ENCODE measurements at regions not wholly inside any gene's neighbourhood (a gene's known extent, or its start where the extent isn't known, plus 50 kb on each side); places are given as distances from the start of the nearest gene placed in this dataset.
"Not testable (repeated sequence)": the region's sequence is repeated elsewhere in the genome, so short reads cannot be mapped to it uniquely, and the experiment has no call there.

DNA sequence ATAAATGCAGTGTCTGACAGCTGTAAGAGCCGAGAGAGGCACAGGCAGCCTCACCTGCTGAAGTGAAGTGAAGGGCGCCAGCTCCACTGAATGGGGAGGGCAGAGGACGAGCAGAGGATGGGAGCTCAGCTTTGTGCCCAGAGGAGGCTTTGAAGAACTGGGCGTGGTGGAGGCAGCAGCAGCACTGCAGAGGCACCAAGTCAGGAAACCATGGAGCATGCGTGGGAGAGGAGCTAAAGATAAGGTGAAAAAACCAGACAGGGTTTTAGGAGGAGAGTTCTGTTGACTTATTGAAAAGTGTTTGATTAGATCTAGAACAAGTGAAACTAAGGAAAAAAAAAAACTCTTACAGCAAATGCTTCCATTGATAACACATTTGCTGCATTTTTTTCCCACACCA lies 216.4 kb downstream of the CXCL12 start:
- DNase-seq: no peak

DNA sequence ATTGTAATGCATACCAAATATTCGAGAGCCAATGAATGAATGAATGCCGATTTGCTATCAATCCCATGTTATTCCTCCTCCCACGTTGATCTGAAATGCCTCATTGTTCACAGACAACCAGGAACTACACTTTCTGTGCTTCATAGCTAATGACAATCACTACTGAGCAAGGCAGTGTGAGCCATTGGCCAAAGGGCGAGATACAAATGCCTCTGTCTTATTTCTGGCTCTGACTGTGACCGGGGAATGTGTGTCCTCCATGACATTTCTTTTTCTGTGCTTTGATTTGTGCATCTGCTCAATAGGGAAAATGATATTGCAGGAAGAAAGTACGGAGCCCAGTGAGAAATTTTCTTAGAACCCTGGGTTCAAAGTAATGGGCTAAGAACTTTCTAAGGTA lies 217.1 kb downstream of the CXCL12 start:
- DNase-seq: no peak

DNA sequence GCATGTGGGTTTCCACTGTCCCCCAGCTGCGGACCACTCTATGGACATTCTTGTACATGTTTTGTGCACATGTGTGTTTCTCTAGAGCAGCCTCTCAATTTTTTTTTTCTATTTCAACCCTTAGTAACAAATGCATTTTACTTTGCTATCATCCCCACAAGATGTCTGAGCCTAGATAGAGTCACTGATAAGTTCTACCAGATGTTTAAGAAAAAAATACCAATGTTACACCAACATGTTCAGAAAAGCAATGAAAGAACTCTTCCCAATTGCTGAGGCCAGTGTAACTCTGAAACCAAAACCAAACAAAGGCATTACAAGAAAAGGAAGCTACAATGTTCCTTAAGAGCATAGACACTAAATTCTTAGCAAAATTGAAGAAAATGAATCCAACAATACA lies 218.5 kb downstream of the CXCL12 start:
- DNase-seq: no peak

DNA sequence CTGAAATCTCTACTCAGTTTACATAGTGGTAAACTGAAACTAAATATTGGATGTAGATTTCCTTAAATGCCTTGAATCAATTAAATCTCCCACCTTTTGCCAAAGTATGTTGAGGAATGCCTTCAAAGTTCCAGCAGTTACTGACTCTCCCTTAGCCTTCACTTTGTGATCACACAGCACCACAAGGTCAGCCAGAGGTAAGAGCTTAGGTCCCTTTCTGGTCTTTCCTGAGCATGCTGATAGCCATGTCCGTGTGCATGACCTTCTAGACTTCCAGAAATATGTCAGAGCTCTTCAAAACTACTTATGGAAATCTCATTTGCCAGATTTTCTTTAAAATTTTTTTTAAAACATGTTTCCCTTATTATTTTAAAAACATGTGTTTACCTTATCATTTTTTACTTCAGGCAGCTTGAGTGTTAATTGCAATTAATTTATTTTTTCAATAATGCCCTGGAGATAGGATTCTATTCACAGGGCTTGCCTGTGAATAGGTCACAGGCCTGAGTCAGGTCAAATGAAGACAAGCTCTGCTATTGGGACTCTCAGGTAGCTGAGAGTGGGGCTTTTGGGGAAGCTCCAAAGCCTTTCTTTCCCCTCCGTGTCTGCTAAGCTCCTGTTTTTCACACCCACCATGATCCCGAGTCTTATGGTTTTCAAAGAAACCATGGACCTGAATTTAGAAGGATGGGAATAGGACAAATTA lies 220.5 kb downstream of the CXCL12 start:
- DNase-seq: no peak

DNA sequence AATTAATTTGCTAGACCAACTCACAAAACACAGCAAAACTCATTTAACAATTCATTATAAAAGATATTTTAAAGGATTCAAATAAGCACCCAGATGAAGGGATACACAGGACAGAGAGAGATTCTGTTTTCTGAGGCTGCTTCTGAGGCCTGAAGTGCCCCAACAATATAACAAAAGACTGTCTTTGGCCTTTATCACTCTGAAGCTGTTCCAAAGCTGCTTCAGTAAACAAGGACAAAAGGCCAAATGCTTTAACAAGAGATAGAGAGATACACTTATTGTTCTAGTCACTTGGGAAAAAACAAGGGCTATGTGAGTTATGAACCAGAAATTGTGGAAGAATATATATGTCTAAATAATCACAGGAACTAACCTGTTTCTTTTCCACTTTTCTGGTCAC lies 223.7 kb downstream of the CXCL12 start:
- no peak for DNase-seq

DNA sequence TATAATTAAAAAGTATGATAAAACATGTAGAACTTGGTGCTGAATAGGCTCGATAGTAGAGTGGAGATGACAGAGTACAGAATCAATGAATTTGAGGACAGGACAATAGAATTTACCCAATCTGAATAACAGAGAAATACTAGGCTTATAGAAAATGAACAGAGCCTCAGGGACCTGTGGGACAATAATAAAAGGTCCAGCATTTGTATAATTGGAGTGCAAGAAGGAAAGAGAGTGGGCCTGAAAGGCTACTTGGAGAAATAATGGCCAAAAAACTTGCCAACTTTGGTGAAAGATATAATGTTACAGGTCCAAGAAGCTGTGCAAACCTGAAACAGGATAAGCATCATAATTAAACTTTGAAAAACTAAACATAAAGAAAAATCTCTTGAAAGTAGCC lies 227.3 kb downstream of the CXCL12 start:
- DNase-seq: no peak

DNA sequence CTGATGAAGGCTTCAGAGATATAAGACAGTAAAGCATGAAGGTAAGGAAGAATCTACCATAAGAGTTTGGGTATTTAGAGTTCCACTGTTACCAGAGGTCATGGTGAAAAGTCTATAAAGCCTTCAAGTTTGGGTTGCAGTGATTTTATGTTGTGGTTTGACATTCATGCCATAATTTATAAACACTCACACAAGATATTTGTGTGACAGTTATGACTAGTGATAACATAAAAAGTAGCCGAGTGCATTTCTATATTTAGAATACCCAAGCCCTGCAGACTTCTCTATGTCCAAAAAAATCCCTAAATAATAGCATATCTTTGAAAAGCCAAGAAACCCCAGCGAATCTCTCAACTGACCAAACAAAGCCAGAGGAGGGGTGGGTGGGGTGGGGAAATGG lies 229.9 kb downstream of the CXCL12 start:
- no peak for DNase-seq

DNA sequence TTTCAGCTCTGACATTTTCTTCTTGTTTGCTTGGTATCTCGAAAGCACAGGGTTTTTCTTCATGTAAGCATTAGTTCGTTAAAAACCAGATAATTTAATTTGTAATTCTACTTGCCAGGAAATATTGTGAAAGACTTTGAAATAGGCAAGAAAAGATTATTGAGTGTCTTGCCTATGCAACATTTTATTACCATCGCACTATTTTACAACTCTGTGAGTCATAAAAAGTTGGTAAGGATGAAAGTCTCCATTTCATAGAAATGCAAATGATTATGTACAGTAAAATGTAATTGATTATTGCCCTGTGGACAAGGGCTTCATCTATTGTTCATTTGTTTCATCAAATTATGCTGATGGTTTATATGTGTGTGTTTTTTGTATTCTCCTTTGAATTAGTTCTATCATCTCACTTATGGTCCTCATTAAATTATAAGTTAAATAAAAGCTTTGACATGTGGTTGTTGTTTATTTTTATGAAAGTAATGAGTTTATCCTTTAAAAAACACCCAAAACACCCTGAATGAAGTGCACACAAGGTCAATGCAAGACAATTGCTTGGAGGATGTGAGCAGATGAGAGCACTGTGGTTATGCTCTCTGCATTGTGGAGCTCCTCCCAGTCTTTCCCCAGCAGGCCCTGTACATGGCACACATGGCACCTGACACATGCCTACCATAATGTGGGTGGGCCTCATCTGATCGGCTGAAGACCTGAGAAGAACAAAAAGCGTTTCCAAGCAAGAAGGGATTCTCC lies 230.8 kb downstream of the CXCL12 start:
- no peak for DNase-seq

DNA sequence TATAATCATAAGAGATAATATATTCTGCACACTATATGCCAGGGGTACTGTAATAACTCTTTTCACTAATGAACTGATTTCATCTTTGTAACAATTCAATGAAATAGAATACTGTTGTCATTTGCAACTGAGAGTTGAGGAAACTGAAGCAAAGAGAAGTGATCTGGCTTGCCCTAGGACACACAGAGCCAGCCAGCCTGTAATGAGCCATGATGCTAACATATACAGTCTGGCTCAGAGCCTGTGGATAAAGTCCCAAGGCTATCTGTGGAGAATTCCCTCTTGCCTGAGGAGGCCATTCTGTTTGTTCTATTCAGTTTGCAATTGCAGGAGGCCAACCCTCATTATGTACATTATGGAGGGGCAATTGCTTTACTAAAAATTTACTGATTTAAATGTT lies 241.3 kb downstream of the CXCL12 start:
- DNase-seq: no peak

DNA sequence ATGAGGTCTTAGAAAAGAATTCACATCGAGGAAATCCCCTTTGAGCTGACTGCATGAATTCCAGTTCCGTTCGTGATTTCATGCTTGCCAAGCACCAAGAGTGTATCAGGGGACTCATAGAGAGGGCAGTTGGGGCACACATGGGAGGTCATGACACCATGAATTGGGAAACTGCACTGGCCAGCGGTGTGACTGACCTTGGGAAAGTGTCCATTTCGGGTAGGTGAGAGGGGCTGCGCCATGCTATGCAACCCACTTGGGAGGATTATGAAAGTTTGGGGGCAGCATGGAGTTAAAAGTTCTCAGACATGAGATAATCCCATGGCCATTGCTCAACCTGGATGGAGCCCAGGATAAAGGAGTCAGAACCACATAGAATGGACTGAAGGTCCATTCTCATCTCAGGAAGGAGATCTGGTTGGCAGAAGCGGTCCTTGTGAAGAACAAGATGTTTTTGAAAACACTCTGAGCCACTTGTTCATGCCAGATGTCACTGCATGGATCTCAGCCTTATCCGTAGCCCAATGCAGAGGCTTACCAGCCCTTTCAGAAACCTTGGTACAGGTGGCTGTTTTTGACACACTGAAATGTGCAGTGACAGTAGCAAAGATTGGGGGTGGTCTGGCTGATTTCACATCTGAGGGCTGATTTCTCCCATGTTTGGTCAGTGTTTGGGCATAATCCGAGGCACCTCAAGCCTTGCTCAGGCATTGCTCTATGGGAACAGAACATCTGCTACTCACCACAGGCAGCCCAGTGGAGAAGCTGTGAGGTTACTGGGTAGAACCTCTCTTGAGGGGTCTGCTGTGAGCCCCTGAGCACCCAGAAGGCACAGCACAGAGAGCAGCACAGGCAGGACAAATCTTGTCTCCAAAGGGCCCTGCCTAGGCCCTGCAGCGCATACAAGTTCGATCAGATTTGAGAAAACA lies 252.3 kb downstream of the CXCL12 start:
- no peak for DNase-seq

DNA sequence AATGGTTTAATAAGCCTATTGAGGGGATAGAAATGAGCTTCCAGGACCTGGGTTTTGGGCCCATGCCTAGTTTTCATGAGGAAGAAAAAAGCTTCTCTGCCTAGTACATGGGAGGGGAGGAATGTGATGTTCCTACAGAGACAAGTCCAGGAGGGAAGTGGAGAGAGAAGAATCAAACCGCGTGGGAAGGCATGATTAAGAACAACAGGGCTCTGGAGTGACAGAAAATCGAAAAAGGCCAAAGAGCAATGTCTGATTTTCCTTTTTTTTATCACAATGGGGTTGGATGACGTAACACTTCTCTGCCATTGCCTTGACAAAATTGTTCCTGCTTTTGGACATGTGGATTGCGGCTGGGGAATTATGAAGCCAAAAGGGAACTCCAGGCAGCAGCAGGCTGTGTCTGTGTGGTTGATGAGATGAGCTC lies 258.6 kb downstream of the CXCL12 start:
- no peak for DNase-seq

DNA sequence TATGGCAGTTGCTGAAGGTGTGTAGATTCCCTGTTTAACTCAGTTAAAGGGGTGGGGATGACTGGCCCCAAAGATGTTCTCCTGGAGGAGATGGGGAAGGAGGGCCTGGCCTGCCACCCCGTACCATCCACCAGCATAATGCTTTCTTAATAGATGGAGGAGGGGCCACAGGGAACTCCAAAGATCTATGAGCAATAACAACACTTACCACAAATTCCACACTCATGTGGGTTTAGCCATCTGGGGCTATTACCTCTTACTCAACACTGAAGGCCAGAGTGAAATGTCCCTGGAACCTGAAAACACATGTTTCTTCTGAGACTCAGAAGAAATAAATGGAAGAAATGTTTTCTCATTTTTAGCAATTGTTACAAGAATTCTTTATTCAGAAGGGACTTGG lies 259.0 kb downstream of the CXCL12 start:
- DNase-seq: no peak

DNA sequence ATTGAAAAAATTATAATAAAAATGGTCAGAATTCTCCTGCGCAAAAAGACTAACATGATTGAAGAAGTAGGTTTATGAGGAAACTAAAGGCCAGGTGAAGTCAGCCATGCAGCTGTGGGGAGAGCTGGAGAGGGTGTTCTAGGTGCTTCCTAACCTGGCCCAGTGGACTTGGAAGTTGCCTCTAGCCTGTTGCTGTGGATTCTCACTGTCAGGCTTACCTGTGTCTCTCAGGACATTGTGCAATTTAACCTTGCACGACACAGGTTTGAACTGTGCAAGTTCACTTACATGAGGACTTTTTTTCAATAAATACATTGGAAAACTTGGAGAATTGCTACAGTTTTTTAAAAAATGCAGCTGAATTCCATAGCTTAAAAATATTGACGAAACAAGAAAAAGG lies 266.4 kb downstream of the CXCL12 start:
- no peak for DNase-seq

DNA sequence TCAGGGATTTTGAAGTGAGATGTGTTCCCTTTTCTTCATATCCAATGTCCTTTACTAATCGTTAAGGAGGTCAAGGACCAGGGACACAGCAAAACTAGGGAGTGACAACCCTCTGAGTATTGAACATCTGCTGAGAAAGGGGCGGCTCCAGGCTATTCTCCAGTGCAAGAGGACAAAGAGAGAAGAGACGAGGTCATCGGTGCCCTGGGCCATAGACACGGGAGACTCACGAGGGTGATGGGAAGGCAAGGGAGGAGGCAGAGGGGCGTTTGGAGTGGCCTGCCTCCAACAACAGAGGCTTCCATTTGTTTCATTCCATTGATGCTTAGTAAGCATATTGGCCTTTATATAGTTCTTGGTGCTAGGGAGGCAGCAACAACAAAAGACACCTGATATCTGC lies 268.4 kb downstream of the CXCL12 start:
- no peak for DNase-seq

DNA sequence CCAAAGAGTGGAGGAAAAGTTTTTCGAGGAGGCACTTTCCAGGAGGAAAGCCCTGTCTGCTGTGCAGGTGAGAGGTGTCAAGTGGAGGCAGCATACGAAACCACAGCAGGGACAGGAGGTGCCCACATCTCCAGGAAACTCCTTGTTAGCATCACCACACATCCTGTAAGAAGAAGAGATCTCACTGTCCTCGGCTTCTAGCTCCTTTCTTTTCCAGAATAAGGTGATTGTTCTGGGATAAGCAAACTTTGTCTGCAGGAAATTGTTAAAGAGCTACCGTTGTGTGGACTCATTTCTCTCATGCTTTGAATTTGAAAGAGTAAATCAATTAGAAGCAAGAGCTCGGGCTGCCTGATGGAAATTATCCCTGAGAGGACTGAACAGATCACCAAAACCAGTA lies 269.4 kb downstream of the CXCL12 start:
- no peak for DNase-seq

DNA sequence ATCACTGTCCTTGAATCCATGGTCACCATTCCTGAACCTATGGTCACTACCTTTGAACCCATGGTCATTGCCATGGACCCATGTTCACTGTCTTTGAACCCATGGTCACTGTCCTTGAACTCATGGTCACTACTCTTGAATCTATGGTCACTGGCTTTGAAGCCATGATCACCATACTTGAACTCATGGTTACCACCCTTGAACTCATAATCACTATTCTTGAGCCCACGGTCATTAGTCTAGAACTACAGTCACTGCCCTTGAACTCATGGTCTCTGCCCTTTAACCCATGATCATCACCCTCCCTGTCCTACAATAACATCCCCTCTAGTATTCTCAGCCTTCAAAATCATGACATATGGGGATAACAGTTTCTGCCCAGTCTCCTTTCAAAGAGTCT lies 270.5 kb downstream of the CXCL12 start:
- DNase-seq: no peak

DNA sequence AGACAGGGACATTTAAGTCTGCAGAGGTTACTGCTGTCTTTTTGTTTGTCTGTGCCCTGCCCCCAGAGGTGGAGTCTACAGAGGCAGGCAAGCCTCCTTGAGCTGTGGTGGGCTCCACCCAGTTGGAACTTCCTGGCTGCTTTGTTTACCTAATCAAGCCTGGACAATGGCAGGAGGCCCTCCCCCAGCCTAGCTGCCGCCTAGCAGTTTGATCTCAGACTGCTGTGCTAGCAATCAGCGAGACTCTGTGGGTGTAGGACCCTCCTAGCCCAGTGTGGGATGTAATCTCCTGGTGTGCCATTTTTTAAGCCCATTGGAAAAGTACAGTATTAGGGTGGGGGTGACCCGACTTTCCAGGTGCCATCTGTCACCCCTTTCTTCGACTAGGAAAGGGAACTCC lies 272.6 kb downstream of the CXCL12 start:
- DNase-seq: not testable (repeated sequence)

DNA sequence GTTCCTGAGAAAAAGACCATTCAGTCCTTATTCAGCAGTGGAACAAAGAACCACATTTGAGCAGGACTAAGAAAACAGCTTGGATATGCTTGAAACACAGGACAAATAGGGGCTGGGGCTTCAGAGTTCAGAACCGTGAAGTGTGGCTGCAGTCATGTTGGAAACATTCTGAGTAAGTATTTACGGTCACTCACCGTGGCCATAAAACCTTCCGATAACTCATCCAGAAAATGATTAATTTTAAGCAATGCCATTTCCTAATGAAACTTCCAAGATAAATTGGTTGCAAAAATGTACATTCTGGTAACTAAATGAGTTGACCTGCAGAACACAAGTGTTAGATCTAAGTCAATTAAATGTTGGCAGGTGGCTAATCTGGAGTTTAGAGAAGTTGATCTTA lies 279.2 kb downstream of the CXCL12 start:
- no peak for DNase-seq

DNA sequence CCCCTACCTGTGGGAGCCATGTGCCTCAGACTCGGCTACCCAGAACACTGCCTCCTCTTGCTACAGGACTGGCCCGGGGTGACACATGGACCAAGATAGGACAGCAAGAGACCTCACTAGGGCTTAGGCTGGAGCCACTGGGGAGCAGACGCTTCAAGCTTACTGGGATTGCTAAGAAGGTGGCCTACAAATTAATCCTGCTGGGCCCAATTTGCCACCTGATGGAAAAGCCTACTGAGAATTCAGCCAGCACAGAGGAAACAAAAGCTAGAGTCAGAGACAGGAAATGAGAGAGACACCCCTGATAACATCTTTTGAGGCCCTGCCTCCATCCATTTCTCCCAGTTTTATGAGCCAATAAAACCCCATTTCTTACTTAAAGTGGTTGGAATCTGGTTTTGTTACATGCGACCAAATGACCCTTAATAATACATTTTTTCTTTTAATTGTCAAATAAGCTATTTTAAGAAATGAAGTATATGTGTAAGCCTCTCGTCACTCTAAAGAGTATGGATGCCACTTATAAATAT lies 282.1 kb downstream of the CXCL12 start:
- DNase-seq: no peak

DNA sequence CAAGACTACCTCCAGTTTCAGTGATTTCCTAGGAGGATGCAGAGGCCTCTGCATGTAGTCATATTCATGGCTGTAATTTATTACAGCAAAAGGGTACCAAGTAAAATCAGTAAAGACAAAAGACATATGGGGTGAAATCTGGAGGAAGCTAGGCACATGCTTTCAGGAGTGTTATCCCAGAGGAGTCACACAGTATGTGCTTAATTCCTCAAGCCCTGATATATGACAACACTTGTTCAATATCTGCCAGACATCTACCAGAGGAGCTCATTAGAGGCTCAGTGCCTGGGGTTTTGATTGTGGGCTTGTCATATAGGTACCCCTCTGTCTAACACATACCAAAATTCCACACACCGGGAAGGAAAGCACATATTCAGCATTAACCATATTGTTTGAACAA lies 283.8 kb downstream of the CXCL12 start:
- DNase-seq: no peak

DNA sequence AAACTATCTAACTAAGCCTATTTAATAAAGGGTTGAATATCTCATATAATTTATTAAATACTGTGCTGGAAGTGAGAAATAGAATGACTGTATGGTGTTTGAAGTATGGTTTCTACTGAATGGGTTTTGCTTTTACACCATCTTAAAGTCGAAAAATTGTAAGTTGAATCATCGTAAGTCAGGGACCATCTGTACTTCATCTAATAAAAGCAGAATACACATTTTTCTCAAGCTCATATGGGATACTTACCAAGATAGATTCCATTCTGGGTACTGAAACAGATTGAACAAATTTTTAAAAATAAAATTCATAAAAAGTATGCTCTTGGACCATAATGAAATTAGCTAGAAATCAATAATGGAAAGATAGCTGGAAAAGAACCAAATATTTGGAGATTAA lies 285.4 kb downstream of the CXCL12 start:
- no peak for DNase-seq

DNA sequence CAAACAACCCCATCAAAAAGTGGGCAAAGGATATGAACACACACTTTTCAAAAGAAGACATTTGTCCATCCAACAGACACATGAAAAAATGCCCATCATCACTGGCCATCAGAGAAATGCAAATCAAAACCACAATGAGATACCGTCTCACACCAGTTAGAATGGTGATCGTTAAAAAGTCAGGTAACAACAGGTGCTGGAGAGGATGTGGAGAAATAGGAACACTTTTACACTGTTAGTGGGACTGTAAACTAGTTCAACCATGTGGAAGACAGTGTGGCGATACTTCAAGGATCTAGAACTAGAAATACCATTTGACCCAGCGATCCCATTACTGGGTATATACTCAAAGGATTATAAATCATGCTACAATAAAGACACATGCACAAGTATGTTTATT lies 288.7 kb downstream of the CXCL12 start:
- DNase-seq: not testable (repeated sequence)

DNA sequence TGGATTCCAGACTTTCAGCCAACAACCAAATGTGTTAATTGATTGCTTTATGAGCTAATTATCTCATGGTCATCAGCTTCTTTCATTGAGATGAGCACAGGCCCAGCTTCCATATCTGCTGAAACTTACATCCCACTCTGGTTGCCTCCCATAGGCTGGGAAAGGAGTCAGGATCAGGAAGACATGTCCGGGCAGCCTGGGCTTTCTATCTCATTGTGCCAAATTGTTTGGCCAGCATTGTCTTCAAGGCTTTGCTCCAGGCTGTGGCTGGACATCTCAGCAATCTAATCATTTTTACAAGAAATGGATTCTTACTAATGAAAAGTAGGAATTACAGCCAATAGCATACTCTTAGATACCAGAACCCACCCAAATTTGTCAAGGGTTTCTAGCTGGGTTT lies 295.2 kb downstream of the CXCL12 start:
- no peak for DNase-seq

Data from cerebellar nuclear complex (tissue), 1 donor.